Liver (tissue), 8 donors: ENCODE measurements at regions not wholly inside any gene's neighbourhood (a gene's known extent, or its start where the extent isn't known, plus 50 kb on each side); places are given as distances from the start of the nearest gene placed in this dataset.
A peak's percentile ranks its signal among the peaks of the same experiment; 100 is the strongest.

Experiments
- DNase-seq: peaks from one replicate; pipeline ENCODE4 v3.0.0-alpha.2; 2017; ENCODE audit warnings: low spot score
- H3K27ac ChIP-seq, 2 donors: one replicate each; pipeline ENCODE4 v1.7.0; 2013; ENCODE audit warnings: inconsistent platforms in 2 of 2, low read length in 2 of 2, control low read depth in 1 of 2, low read depth in 1 of 2, mild to moderate bottlenecking in 1 of 2
- H3K27me3 ChIP-seq, 4 donors: one replicate each; pipeline versions ENCODE4 v1.6.1 to v1.7.0; 2013; ENCODE audit warnings: low read length in 3 of 4, inconsistent platforms in 1 of 4, mild to moderate bottlenecking in 1 of 4, moderate library complexity in 1 of 4; ENCODE audit not compliant: control insufficient read depth in 4 of 4, insufficient read depth in 4 of 4
- H3K36me3 ChIP-seq, 4 donors: one replicate each; pipeline versions ENCODE4 v1.6.1 to v1.7.0; 2013; ENCODE audit warnings: low read length in 3 of 4, mild to moderate bottlenecking in 3 of 4, low read depth in 1 of 4, moderate library complexity in 1 of 4; ENCODE audit not compliant: control insufficient read depth in 4 of 4, insufficient read depth in 3 of 4
- H3K4me1 ChIP-seq, 4 donors: one replicate each; pipeline versions ENCODE4 v1.6.1 to v1.7.0; 2013; ENCODE audit warnings: low read length in 3 of 4, mild to moderate bottlenecking in 3 of 4, moderate library complexity in 1 of 4; ENCODE audit not compliant: control insufficient read depth in 4 of 4, insufficient read depth in 4 of 4
- H3K4me3 ChIP-seq, 3 donors: one replicate each; pipeline versions ENCODE4 v1.6.1 to v1.7.0; 2013; ENCODE audit warnings: low read length in 3 of 3, control low read depth in 1 of 3, low read depth in 1 of 3, mild to moderate bottlenecking in 1 of 3
- H3K9ac ChIP-seq, 2 donors: one replicate each; pipeline ENCODE4 v1.7.0; 2013; ENCODE audit warnings: low read length in 2 of 2, mild to moderate bottlenecking in 2 of 2, moderate library complexity in 2 of 2, control low read depth in 1 of 2, low read depth in 1 of 2
- H3K9me3 ChIP-seq, 4 donors: one replicate each; pipeline versions ENCODE4 v1.6.1 to v1.7.0; 2013; ENCODE audit warnings: low read length in 3 of 4; ENCODE audit not compliant: control insufficient read depth in 4 of 4
- EGR1 ChIP-seq, 2 donors: IDR thresholded peaks; 2 replicates each; pipeline ENCODE4 v1.6.1; 2016 to 2018; ENCODE audit warnings: antibody characterized with exemption in 2 of 2, low read depth in 2 of 2
- FOXA1 ChIP-seq: IDR thresholded peaks from 2 replicates; pipeline ENCODE4 v1.6.1; 2016; ENCODE audit warnings: antibody characterized with exemption
- FOXA2 ChIP-seq: IDR thresholded peaks from 2 replicates; pipeline ENCODE4 v1.6.1; 2016; ENCODE audit warnings: antibody characterized with exemption
- GABPA ChIP-seq, 2 donors: IDR thresholded peaks in 1 of 2; conservative IDR thresholded peaks in 1 of 2; 2 replicates each; pipeline ENCODE4 v1.6.1; 2016; ENCODE audit warnings: antibody characterized with exemption in 2 of 2, mild to moderate bottlenecking in 1 of 2, moderate library complexity in 1 of 2
- HNF4A ChIP-seq, 2 donors: conservative IDR thresholded peaks; 2 replicates each; pipeline ENCODE4 v1.6.1; 2016; ENCODE audit warnings: antibody characterized with exemption in 2 of 2, mild to moderate bottlenecking in 2 of 2
- HNF4G ChIP-seq: IDR thresholded peaks from 2 replicates; pipeline ENCODE4 v1.6.1; 2016; ENCODE audit warnings: antibody characterized with exemption
- JUND ChIP-seq, 2 donors: IDR thresholded peaks; 2 replicates each; pipeline ENCODE4 v1.6.1; 2016; ENCODE audit warnings: antibody characterized with exemption in 2 of 2
- NR2F2 ChIP-seq: IDR thresholded peaks from 2 replicates; pipeline ENCODE4 v1.6.1; 2016; ENCODE audit warnings: antibody characterized with exemption
- RXRA ChIP-seq, 2 donors: IDR thresholded peaks; 2 replicates each; pipeline ENCODE4 v1.6.1; 2017 to 2018; ENCODE audit warnings: antibody characterized with exemption in 2 of 2, mild to moderate bottlenecking in 1 of 2
- SP1 ChIP-seq: IDR thresholded peaks from 2 replicates; pipeline ENCODE4 v1.6.1; 2018; ENCODE audit warnings: antibody characterized with exemption, mild to moderate bottlenecking
- TAF1 ChIP-seq: conservative IDR thresholded peaks from 2 replicates; pipeline ENCODE4 v1.6.1; 2016; ENCODE audit warnings: antibody characterized with exemption, mild to moderate bottlenecking
- YY1 ChIP-seq: IDR thresholded peaks from 2 replicates; pipeline ENCODE4 v1.6.1; 2016; ENCODE audit warnings: antibody characterized with exemption, mild to moderate bottlenecking
- WGBS: extraction: QIAGEN DNeasy Blood & Tissue Kit; methylation state at CpG from one replicate; pipeline ENCODE4 v1.1.7; 2013; 5-methylcytosine and 5-hydroxymethylcytosine counted together
- TF ChIP-seq, protein P1 (sequence below): IDR thresholded peaks from 2 replicates; pipeline ENCODE4 v1.6.1; 2016; ENCODE audit warnings: antibody characterized with exemption
- TF ChIP-seq, protein P2 (sequence below): IDR thresholded peaks from 2 replicates; pipeline ENCODE4 v1.6.1; 2016; ENCODE audit warnings: antibody characterized with exemption
- TF ChIP-seq, protein P3 (sequence below): fragments of 150-350 bp; IDR thresholded peaks from 2 replicates; pipeline ENCODE4 v1.5.1; 2017; ENCODE audit warnings: improper control_type of control experiment, low read depth, low read length; ENCODE audit not compliant: missing input control
- TF ChIP-seq, protein P4 (sequence below): IDR thresholded peaks from 2 replicates; pipeline ENCODE4 v1.6.1; 2016; ENCODE audit warnings: antibody characterized with exemption, mild to moderate bottlenecking
- TF ChIP-seq, protein P5 (sequence below): IDR thresholded peaks from 2 replicates; pipeline ENCODE4 v1.6.1; 2016; ENCODE audit warnings: antibody characterized with exemption
- donor health status: healthy.
- donor health status: healthy.
- donor health status: healthy.
- donor health status: healthy.
- donor health status: healthy.

DNA sequence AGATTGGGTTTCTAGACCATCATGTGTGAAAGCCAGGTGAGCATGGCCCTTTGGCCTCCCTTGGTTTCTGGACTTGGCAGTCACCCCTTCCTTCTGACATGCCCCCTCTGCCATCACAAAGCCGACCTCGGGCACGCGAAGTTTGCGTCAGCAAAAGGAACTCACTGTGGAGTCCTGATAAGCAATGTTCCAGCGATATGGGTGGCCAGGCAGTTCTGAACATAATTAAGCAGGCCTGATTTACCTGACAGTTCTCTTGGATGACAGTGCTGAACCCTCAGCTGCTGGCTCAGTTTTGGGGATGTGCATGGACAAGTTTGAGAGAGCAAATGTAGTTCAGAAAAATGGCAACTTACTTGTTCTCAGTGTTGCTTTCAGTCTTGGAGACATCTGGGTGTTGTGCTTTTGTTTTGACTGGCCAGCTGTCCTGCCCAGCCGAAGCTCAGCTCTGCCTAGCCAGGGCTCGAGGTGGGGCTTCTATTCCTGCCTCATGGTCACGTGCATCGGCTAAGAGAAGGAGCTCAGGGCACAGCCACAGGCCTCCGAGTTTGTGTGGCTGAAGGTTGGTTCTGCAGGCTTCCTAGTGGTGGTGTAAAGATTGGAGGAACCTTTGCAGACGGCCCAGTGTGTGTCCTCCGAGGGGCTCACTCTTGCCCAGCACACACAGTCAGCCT lies 78.3 kb downstream of the CLDN34 start:
- no peak for TF ChIP-seq EGR1 (IDR thresholded peaks at IDR 0.05; ENCODE audit: low read depth in 2 of 2)
- no peak for TF ChIP-seq GABPA (IDR thresholded peaks at IDR 0.05 in 1 of 2, conservative IDR thresholded peaks at IDR 0.05 in 1 of 2)
- no peak for TF ChIP-seq JUND (IDR thresholded peaks at IDR 0.05)
- no peak for TF ChIP-seq RXRA (IDR thresholded peaks at IDR 0.05)
- TF ChIP-seq FOXA2: no peak
- no peak for TF ChIP-seq HNF4A (conservative IDR thresholded peaks at IDR 0.05)
- TF ChIP-seq TAF1: no peak
- no peak for TF ChIP-seq SP1
- no peak for TF ChIP-seq HNF4G
- TF ChIP-seq, protein P1, sequence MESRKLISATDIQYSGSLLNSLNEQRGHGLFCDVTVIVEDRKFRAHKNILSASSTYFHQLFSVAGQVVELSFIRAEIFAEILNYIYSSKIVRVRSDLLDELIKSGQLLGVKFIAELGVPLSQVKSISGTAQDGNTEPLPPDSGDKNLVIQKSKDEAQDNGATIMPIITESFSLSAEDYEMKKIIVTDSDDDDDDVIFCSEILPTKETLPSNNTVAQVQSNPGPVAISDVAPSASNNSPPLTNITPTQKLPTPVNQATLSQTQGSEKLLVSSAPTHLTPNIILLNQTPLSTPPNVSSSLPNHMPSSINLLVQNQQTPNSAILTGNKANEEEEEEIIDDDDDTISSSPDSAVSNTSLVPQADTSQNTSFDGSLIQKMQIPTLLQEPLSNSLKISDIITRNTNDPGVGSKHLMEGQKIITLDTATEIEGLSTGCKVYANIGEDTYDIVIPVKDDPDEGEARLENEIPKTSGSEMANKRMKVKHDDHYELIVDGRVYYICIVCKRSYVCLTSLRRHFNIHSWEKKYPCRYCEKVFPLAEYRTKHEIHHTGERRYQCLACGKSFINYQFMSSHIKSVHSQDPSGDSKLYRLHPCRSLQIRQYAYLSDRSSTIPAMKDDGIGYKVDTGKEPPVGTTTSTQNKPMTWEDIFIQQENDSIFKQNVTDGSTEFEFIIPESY: no peak
- H3K9ac ChIP-seq: no peak overlapping the region
- no peaks in the 10 kb centered on the region for H3K9me3 ChIP-seq
- no peak overlapping the region for H3K27ac ChIP-seq
- no peaks in the 10 kb centered on the region for H3K27me3 ChIP-seq
- 80% methylated on average over 13 of the region's 13 CpGs for WGBS
- DNase-seq: no peak
- no peaks in the 10 kb centered on the region for H3K4me1 ChIP-seq
- H3K4me3 ChIP-seq: no peak overlapping the region
- no peaks in the 10 kb centered on the region for H3K36me3 ChIP-seq

DNA sequence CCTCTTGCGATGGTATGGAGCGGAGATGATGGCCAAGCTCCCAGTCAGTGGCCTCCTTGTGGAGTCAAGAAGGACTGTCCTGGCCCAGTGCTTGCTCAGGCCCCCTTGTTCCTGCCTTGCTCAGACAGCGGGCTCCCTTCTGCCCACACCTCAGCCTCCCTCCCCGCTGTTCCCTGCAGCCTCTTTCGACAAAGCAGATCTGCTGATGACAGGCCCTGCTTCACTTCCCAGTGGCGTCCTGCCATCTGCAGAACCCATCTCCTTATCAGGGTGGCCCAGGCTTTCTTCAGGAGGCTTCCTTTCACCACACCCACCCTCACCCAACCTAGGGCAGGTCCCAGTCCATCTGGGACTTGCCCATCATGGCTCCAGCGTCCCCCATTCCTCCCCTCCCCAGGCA lies 80.0 kb downstream of the CLDN34 start:
- no peaks in the 10 kb centered on the region for H3K4me1 ChIP-seq
- no peaks in the 10 kb centered on the region for H3K36me3 ChIP-seq
- H3K27ac ChIP-seq: no peak overlapping the region
- TF ChIP-seq TAF1 (no peak), SP1 (no peak)
- TF ChIP-seq, protein P2, sequence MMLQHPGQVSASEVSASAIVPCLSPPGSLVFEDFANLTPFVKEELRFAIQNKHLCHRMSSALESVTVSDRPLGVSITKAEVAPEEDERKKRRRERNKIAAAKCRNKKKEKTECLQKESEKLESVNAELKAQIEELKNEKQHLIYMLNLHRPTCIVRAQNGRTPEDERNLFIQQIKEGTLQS: no peak
- TF ChIP-seq, protein P3, sequence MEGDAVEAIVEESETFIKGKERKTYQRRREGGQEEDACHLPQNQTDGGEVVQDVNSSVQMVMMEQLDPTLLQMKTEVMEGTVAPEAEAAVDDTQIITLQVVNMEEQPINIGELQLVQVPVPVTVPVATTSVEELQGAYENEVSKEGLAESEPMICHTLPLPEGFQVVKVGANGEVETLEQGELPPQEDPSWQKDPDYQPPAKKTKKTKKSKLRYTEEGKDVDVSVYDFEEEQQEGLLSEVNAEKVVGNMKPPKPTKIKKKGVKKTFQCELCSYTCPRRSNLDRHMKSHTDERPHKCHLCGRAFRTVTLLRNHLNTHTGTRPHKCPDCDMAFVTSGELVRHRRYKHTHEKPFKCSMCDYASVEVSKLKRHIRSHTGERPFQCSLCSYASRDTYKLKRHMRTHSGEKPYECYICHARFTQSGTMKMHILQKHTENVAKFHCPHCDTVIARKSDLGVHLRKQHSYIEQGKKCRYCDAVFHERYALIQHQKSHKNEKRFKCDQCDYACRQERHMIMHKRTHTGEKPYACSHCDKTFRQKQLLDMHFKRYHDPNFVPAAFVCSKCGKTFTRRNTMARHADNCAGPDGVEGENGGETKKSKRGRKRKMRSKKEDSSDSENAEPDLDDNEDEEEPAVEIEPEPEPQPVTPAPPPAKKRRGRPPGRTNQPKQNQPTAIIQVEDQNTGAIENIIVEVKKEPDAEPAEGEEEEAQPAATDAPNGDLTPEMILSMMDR: no peak
- no peak overlapping the region for H3K9ac ChIP-seq
- DNase-seq: peak; percentile 65
- H3K9me3 ChIP-seq: no peaks in the 10 kb centered on the region
- no peaks in the 10 kb centered on the region for H3K27me3 ChIP-seq
- H3K4me3 ChIP-seq: no peak overlapping the region
- 91% methylated on average over 7 of the region's 7 CpGs for WGBS

DNA sequence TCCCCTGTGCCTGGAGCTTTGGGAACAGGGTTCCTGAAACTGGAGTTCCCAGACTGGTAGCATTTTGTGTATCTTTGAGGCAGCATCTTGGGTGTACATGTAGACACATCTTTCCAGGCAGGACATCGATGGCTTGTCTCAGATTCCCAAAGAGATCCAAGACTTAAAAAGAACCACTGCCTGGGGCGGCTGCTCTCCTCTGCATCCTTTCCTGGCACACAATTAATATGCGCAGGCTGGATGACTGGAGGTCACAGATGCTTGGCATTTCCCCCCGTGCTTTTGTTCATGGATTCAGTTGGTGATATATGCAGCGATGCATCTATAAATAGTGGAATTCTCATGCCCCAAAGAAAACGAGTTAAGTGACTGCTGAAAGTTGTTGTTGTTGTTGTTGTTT lies 80.5 kb downstream of the CLDN34 start:
- DNase-seq: no peak
- 86% methylated on average over 6 of the region's 6 CpGs for WGBS
- Histone ChIP-seq H3K36me3 (no peaks in the 10 kb centered on the region), H3K4me3 (no peak overlapping the region), H3K27ac (no peak overlapping the region), H3K9ac (no peak overlapping the region), H3K27me3 (no peaks in the 10 kb centered on the region), H3K4me1 (no peaks in the 10 kb centered on the region), H3K9me3 (no peaks in the 10 kb centered on the region)
- TF ChIP-seq GABPA (IDR thresholded peaks at IDR 0.05 in 1 of 2, conservative IDR thresholded peaks at IDR 0.05 in 1 of 2) (no peak), NR2F2 (no peak), EGR1 (IDR thresholded peaks at IDR 0.05; ENCODE audit: low read depth in 2 of 2) (no peak), RXRA (IDR thresholded peaks at IDR 0.05) (no peak), FOXA1 (no peak), SP1 (no peak), YY1 (no peak), HNF4G (no peak)
- TF ChIP-seq, protein P4, sequence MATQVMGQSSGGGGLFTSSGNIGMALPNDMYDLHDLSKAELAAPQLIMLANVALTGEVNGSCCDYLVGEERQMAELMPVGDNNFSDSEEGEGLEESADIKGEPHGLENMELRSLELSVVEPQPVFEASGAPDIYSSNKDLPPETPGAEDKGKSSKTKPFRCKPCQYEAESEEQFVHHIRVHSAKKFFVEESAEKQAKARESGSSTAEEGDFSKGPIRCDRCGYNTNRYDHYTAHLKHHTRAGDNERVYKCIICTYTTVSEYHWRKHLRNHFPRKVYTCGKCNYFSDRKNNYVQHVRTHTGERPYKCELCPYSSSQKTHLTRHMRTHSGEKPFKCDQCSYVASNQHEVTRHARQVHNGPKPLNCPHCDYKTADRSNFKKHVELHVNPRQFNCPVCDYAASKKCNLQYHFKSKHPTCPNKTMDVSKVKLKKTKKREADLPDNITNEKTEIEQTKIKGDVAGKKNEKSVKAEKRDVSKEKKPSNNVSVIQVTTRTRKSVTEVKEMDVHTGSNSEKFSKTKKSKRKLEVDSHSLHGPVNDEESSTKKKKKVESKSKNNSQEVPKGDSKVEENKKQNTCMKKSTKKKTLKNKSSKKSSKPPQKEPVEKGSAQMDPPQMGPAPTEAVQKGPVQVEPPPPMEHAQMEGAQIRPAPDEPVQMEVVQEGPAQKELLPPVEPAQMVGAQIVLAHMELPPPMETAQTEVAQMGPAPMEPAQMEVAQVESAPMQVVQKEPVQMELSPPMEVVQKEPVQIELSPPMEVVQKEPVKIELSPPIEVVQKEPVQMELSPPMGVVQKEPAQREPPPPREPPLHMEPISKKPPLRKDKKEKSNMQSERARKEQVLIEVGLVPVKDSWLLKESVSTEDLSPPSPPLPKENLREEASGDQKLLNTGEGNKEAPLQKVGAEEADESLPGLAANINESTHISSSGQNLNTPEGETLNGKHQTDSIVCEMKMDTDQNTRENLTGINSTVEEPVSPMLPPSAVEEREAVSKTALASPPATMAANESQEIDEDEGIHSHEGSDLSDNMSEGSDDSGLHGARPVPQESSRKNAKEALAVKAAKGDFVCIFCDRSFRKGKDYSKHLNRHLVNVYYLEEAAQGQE: no peak
- TF ChIP-seq, protein P3: no peak
- TF ChIP-seq, protein P5, sequence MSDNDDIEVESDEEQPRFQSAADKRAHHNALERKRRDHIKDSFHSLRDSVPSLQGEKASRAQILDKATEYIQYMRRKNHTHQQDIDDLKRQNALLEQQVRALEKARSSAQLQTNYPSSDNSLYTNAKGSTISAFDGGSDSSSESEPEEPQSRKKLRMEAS: no peak
- TF ChIP-seq, protein P2: no peak
